HL-60 (cell line): ENCODE measurements at regions not wholly inside any gene's neighbourhood (a gene's known extent, or its start where the extent isn't known, plus 50 kb on each side); places are given as distances from the start of the nearest gene placed in this dataset.

Experiments used
- DNase-seq, 2 experiments: peaks; one replicate each; pipeline ENCODE4 v3.0.0-alpha.2; 2010 to 2020; ENCODE audit warnings: low read depth in 1 of 2, low spot score in 1 of 2
- H3K27ac ChIP-seq: fragments of 250-450 bp; sonication (Bioruptor Pico); replicated peaks from 2 replicates; pipeline ENCODE4 v1.5.1; 2020; ENCODE audit warnings: mild to moderate bottlenecking, moderate library complexity
- H3K27me3 ChIP-seq: fragments of 250-450 bp; sonication (Bioruptor Pico); 2 replicates; pipeline ENCODE4 v1.5.1; 2021; ENCODE audit warnings: mild to moderate bottlenecking, moderate library complexity; ENCODE audit not compliant: insufficient read depth, poor library complexity, severe bottlenecking
- H3K4me3 ChIP-seq: replicated peaks from 2 replicates; pipeline ENCODE4 v1.5.1; 2011; ENCODE audit warnings: mild to moderate bottlenecking, control low read depth, low read length; ENCODE audit not compliant: insufficient read depth
- CTCF ChIP-seq: IDR thresholded peaks from one replicate; pipeline ENCODE4 v1.5.1; 2011; ENCODE audit warnings: low read length, control low read depth, inconsistent platforms; ENCODE audit not compliant: insufficient read depth
- GABPA ChIP-seq: IDR thresholded peaks from 2 replicates; pipeline ENCODE4 v1.6.1; 2012; ENCODE audit warnings: low read depth
- POLR2AphosphoS5 ChIP-seq: IDR thresholded peaks from 2 replicates; pipeline ENCODE4 v1.6.1; 2012; ENCODE audit warnings: low read depth
- REST ChIP-seq: IDR thresholded peaks from 2 replicates; pipeline ENCODE4 v1.6.1; 2012; ENCODE audit warnings: low read depth; ENCODE audit not compliant: insufficient replicate concordance
- SPI1 ChIP-seq: IDR thresholded peaks from 2 replicates; pipeline ENCODE4 v1.6.1; 2012; ENCODE audit warnings: low read depth, mild to moderate bottlenecking, borderline replicate concordance

- TF ChIP-seq SPI1 (no peak), REST (no peak), POLR2AphosphoS5 (no peak), GABPA (no peak), CTCF (no peak)
- no peak for DNase-seq
These were observed 146.3 kb upstream of the XYLT1 start for GRCh38 chr16:17617021-17617552.

GRCh38 chr16:17612336-17612735 is 141.6 kb upstream of the XYLT1 start:
- H3K27me3 ChIP-seq: no peaks in the 10 kb centered on the region
- DNase-seq: no peak
- TF ChIP-seq POLR2AphosphoS5: no peak
- no peak for TF ChIP-seq REST
- TF ChIP-seq SPI1: no peak
- no peak for TF ChIP-seq GABPA
- H3K27ac ChIP-seq: no peak overlapping the region
- H3K4me3 ChIP-seq: no peak overlapping the region

More at GRCh38 chr16:17617021-17617552, 146.3 kb upstream of the XYLT1 start:
- Histone ChIP-seq H3K27me3 (no peaks in the 10 kb centered on the region), H3K27ac (no peak overlapping the region), H3K4me3 (no peak overlapping the region)

- no peak for TF ChIP-seq POLR2AphosphoS5
- TF ChIP-seq CTCF: no peak
- TF ChIP-seq REST: no peak
- no peak for TF ChIP-seq SPI1
- TF ChIP-seq GABPA: no peak
- no peak overlapping the region for H3K27ac ChIP-seq
- H3K4me3 ChIP-seq: no peak overlapping the region
- DNase-seq: no peak
- no peaks in the 10 kb centered on the region for H3K27me3 ChIP-seq
These were observed 136.8 kb upstream of the XYLT1 start for GRCh38 chr16:17607609-17608008.
